Tibial nerve (tissue), 4 donors: ENCODE measurements at regions not wholly inside any gene's neighbourhood (a gene's known extent, or its start where the extent isn't known, plus 50 kb on each side); places are given as distances from the start of the nearest gene placed in this dataset.

Source experiments
- DNase-seq, 2 donors: peaks; one replicate each; pipeline ENCODE4 v3.0.0-alpha.2; 2019; ENCODE audit warnings: low spot score in 2 of 2
- H3K27ac ChIP-seq, 4 donors: fragments of 200-600 bp; sonication (generic) in 3 of 4; one replicate each; pipeline ENCODE4 v1.5.1; 2017 to 2019; ENCODE audit warnings: mild to moderate bottlenecking in 1 of 4
- H3K27me3 ChIP-seq, 2 donors: fragments of 200-600 bp; sonication (generic) in 1 of 2; one replicate each; pipeline versions ENCODE4 v1.5.1 to v1.6.0; 2017 to 2019
- H3K36me3 ChIP-seq, 3 donors: fragments of 200-600 bp; sonication (generic); one replicate each; pipeline ENCODE4 v1.5.1; 2018 to 2019
- H3K4me1 ChIP-seq, 4 donors: fragments of 200-600 bp; sonication (generic) in 3 of 4; one replicate each; pipeline ENCODE4 v1.5.1; 2017 to 2019
- H3K4me3 ChIP-seq, 4 donors: fragments of 200-600 bp; sonication (generic) in 3 of 4; one replicate each; pipeline ENCODE4 v1.5.1; 2017 to 2019; ENCODE audit warnings: mild to moderate bottlenecking in 1 of 4, moderate library complexity in 1 of 4
- H3K9me3 ChIP-seq, 4 donors: fragments of 200-600 bp; sonication (generic) in 3 of 4; one replicate each; pipeline ENCODE4 v1.5.1; 2017 to 2019
- EP300 ChIP-seq, 2 donors: sonication (generic); formaldehyde crosslinking; IDR thresholded peaks; one replicate each; pipeline ENCODE4 v1.6.1; 2017; ENCODE audit warnings: antibody characterized with exemption in 2 of 2, mild to moderate bottlenecking in 1 of 2
- POLR2A ChIP-seq, 2 donors: fragments of 450-650 bp; IDR thresholded peaks; one replicate each; pipeline ENCODE4 v1.6.1; 2017; ENCODE audit warnings: antibody characterized with exemption in 2 of 2, mild to moderate bottlenecking in 2 of 2, moderate library complexity in 2 of 2
- WGBS, 2 donors: methylation state at CpG; one replicate each; pipeline ENCODE4 v1.1.5; 2018; 5-methylcytosine and 5-hydroxymethylcytosine counted together
- TF ChIP-seq, protein P1 (sequence below), 5 experiments: fragments of 200-600 bp in 3 of 5; fragments of 450-650 bp in 2 of 5; sonication (generic) in 3 of 5; IDR thresholded peaks; one replicate each; pipeline ENCODE4 v1.5.1; 2016 to 2019; ENCODE audit warnings: antibody characterized with exemption in 5 of 5, mild to moderate bottlenecking in 3 of 5, moderate library complexity in 2 of 5

DNA sequence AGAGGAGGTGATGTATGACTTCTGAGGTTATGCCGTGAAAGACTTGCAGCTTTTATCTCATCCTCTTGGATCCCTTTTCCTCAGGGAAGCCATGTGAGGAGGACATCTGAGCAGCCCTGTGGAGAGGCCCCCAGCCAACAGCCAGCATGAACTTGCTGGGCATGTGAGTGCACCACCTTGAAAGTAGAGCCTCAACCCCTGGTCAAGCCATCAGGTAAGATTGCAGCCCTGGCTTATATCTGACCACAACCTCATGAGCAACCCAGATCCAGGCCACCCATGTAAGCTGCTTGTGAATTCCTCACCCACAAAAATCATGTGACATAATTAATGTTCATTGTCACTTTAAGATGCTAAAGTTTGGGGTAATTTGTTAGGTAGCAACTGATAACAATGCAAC, 121.0 kb downstream of the MIAT start:
- DNase-seq, result no peak
- Histone ChIP-seq H3K9me3 (peaks cover 0 to 11% (median 0%) of the 10 kb centered on the region in 4 donors), H3K27ac (no peak overlapping the region), H3K4me3 (no peak overlapping the region), H3K4me1 (no peaks in the 10 kb centered on the region), H3K27me3 (no peaks in the 10 kb centered on the region), H3K36me3 (peaks cover 0 to 93% (median 0%) of the 10 kb centered on the region in 3 donors)
- TF ChIP-seq, protein P1, sequence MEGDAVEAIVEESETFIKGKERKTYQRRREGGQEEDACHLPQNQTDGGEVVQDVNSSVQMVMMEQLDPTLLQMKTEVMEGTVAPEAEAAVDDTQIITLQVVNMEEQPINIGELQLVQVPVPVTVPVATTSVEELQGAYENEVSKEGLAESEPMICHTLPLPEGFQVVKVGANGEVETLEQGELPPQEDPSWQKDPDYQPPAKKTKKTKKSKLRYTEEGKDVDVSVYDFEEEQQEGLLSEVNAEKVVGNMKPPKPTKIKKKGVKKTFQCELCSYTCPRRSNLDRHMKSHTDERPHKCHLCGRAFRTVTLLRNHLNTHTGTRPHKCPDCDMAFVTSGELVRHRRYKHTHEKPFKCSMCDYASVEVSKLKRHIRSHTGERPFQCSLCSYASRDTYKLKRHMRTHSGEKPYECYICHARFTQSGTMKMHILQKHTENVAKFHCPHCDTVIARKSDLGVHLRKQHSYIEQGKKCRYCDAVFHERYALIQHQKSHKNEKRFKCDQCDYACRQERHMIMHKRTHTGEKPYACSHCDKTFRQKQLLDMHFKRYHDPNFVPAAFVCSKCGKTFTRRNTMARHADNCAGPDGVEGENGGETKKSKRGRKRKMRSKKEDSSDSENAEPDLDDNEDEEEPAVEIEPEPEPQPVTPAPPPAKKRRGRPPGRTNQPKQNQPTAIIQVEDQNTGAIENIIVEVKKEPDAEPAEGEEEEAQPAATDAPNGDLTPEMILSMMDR (IDR thresholded peaks at IDR 0.05), result no peak
- no peak for TF ChIP-seq POLR2A (IDR thresholded peaks at IDR 0.05)
- no peak for TF ChIP-seq EP300 (IDR thresholded peaks at IDR 0.05)
- 88 to 100% methylated on average over 1 of the region's 1 CpG for WGBS, 2 donors

DNA sequence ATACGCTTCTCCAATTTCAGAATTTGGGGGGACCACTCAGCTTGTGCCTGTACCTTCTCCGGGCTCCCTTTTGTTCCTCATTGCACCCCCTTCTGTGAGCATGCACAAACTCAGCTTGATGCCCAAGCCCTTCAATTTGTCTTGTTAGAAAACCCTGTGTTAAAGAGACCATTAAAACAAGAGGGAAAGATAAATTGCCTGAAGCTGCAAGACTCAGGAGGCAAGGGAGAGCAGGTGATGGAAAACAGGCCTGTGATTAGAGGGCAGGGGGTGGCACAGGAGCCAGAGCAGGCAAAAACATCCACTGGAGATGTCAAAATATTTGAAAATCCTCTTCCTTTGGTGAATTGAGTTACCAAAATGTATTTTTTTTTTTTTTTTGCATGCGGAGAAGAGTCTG, 121.7 kb downstream of the MIAT start:
- no peak for TF ChIP-seq EP300 (IDR thresholded peaks at IDR 0.05)
- TF ChIP-seq POLR2A (IDR thresholded peaks at IDR 0.05), result no peak
- TF ChIP-seq, protein P1 (IDR thresholded peaks at IDR 0.05), result no peak
- H3K36me3 ChIP-seq, result peaks cover 0 to 95% (median 0%) of the 10 kb centered on the region in 3 donors
- no peak overlapping the region for H3K27ac ChIP-seq
- no peak for DNase-seq
- 73 to 74% methylated on average over 3 of the region's 3 CpGs for WGBS, 2 donors
- no peaks in the 10 kb centered on the region for H3K4me1 ChIP-seq
- no peaks in the 10 kb centered on the region for H3K27me3 ChIP-seq
- no peak overlapping the region for H3K4me3 ChIP-seq
- peaks cover 0 to 11% (median 0%) of the 10 kb centered on the region in 4 donors for H3K9me3 ChIP-seq

- H3K4me1 ChIP-seq, result no peaks in the 10 kb centered on the region
- H3K27me3 ChIP-seq, result no peaks in the 10 kb centered on the region
- peaks cover 0 to 93% (median 0%) of the 10 kb centered on the region in 3 donors for H3K36me3 ChIP-seq
- TF ChIP-seq, protein P1 (IDR thresholded peaks at IDR 0.05), result no peak
- TF ChIP-seq EP300 (IDR thresholded peaks at IDR 0.05), result no peak
- no peak for TF ChIP-seq POLR2A (IDR thresholded peaks at IDR 0.05)
- no peak overlapping the region for H3K27ac ChIP-seq
- 96 to 100% methylated on average over 3 of the region's 3 CpGs for WGBS, 2 donors
- H3K9me3 ChIP-seq, result peaks cover 0 to 7% (median 0%) of the 10 kb centered on the region in 4 donors
- no peak overlapping the region for H3K4me3 ChIP-seq
- DNase-seq, result no peak
Measured at GRCh38 chr22:26779929-26780328, 122.5 kb downstream of the MIAT start.

GRCh38 chr22:26780521-26780920, 123.1 kb downstream of the MIAT start:
- peaks cover 0 to 87% (median 0%) of the 10 kb centered on the region in 3 donors for H3K36me3 ChIP-seq
- H3K9me3 ChIP-seq, result peaks cover 0 to 4% (median 0%) of the 10 kb centered on the region in 4 donors
- no peaks in the 10 kb centered on the region for H3K27me3 ChIP-seq
- TF ChIP-seq, protein P1 (IDR thresholded peaks at IDR 0.05), result no peak
- TF ChIP-seq POLR2A (IDR thresholded peaks at IDR 0.05) (no peak), EP300 (IDR thresholded peaks at IDR 0.05) (no peak)
- no peak overlapping the region for H3K27ac ChIP-seq
- no peaks in the 10 kb centered on the region for H3K4me1 ChIP-seq
- no peak overlapping the region for H3K4me3 ChIP-seq
- no peak for DNase-seq

DNA sequence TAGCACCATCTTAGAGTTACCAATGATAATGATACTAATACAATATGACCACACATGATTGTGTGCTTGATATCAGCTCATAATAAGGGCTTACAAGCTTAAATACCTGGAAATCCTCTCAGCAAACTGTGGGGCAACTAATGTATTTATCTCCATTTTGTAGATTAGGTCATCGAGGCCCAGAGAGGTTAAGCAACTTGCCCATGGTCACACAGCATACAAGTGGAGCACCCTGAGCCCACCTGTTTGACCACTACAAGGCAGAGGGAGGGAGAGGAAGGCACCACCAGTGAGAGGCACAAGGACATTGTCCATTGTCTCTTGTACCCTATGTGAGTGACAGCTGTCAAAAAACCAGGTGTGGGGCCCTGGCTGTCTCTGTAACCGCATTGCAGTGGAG, 123.7 kb downstream of the MIAT start:
- no peak overlapping the region for H3K27ac ChIP-seq
- no peaks in the 10 kb centered on the region for H3K9me3 ChIP-seq
- 89 to 100% methylated on average over 2 of the region's 2 CpGs for WGBS, 2 donors
- no peaks in the 10 kb centered on the region for H3K27me3 ChIP-seq
- TF ChIP-seq, protein P1 (IDR thresholded peaks at IDR 0.05), result no peak
- TF ChIP-seq EP300 (IDR thresholded peaks at IDR 0.05), result no peak
- TF ChIP-seq POLR2A (IDR thresholded peaks at IDR 0.05), result no peak
- peaks cover 0 to 82% (median 0%) of the 10 kb centered on the region in 3 donors for H3K36me3 ChIP-seq
- H3K4me3 ChIP-seq, result no peak overlapping the region
- DNase-seq, result no peak
- no peaks in the 10 kb centered on the region for H3K4me1 ChIP-seq
